GM06990 (cell line): ENCODE measurements at regions not wholly inside any gene's neighbourhood (a gene's known extent, or its start where the extent isn't known, plus 50 kb on each side); places are given as distances from the start of the nearest gene placed in this dataset.

Experiments used
- DNase-seq: peaks from one replicate; pipeline ENCODE4 v3.0.0-alpha.2; 2011; ENCODE audit not compliant: insufficient read length; ENCODE audit errors: extremely low read depth
- H3K27me3 ChIP-seq: replicated peaks from 2 replicates; pipeline ENCODE4 v1.6.0; 2011; ENCODE audit warnings: low read length; ENCODE audit not compliant: control insufficient read depth, insufficient read depth
- H3K36me3 ChIP-seq: 2 replicates; pipeline ENCODE4 v1.5.1; 2011; ENCODE audit warnings: low read length; ENCODE audit not compliant: control insufficient read depth, insufficient read depth
- H3K4me3 ChIP-seq: replicated peaks from 2 replicates; pipeline ENCODE4 v1.5.1; 2011; ENCODE audit warnings: low read depth, mild to moderate bottlenecking, control low read depth, low read length
- TF ChIP-seq, protein P1 (sequence below): IDR thresholded peaks from 2 replicates; pipeline ENCODE4 v1.5.1; 2011; ENCODE audit warnings: low read length, control low read depth, mild to moderate bottlenecking, inconsistent platforms; ENCODE audit not compliant: insufficient read depth, poor library complexity, severe bottlenecking

GRCh38 chr13:110809871-110810486 is 96.5 kb downstream of the ING1 start:
- no peak for DNase-seq
- no peaks in the 10 kb centered on the region for H3K36me3 ChIP-seq
- H3K4me3 ChIP-seq, result no peak overlapping the region
- peaks cover 2% of the 10 kb centered on the region; the same call in 1 of the 2 replicates for H3K27me3 ChIP-seq
- TF ChIP-seq, protein P1, sequence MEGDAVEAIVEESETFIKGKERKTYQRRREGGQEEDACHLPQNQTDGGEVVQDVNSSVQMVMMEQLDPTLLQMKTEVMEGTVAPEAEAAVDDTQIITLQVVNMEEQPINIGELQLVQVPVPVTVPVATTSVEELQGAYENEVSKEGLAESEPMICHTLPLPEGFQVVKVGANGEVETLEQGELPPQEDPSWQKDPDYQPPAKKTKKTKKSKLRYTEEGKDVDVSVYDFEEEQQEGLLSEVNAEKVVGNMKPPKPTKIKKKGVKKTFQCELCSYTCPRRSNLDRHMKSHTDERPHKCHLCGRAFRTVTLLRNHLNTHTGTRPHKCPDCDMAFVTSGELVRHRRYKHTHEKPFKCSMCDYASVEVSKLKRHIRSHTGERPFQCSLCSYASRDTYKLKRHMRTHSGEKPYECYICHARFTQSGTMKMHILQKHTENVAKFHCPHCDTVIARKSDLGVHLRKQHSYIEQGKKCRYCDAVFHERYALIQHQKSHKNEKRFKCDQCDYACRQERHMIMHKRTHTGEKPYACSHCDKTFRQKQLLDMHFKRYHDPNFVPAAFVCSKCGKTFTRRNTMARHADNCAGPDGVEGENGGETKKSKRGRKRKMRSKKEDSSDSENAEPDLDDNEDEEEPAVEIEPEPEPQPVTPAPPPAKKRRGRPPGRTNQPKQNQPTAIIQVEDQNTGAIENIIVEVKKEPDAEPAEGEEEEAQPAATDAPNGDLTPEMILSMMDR, result no peak

- no peak for DNase-seq
Observed at GRCh38 chr13:110811008-110811720, 97.7 kb downstream of the ING1 start.

DNA sequence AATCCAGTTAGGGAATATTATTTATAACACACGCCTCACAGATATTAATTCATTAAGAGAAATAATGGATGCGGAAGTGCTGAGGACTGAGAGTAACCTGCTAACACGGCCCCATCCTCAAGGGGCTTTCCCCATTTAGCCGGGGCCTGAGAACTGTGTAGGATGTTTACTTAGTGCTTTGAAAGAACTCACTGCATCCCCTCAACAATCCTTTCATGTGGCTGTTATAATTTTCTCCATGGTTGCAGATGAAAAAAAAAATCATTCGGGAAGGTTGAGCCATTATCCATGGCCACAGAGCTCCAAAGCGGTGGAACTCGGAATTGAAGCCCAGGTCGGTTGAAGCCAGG is 98.2 kb downstream of the ING1 start:
- DNase-seq, result no peak
- no peaks in the 10 kb centered on the region for H3K36me3 ChIP-seq
- H3K27me3 ChIP-seq, result no peaks in the 10 kb centered on the region
- H3K4me3 ChIP-seq, result no peak overlapping the region
- TF ChIP-seq, protein P1, result no peak

More at GRCh38 chr13:110811008-110811720, 97.7 kb downstream of the ING1 start:
- Histone ChIP-seq H3K4me3 (no peak overlapping the region), H3K27me3 (no peaks in the 10 kb centered on the region), H3K36me3 (no peaks in the 10 kb centered on the region)
- TF ChIP-seq, protein P1, result no peak

GRCh38 chr13:110812121-110812868 is 98.8 kb downstream of the ING1 start:
- H3K4me3 ChIP-seq, result no peak overlapping the region
- H3K36me3 ChIP-seq, result no peaks in the 10 kb centered on the region
- H3K27me3 ChIP-seq, result no peaks in the 10 kb centered on the region
- DNase-seq, result no peak
- TF ChIP-seq, protein P1, result no peak

DNA sequence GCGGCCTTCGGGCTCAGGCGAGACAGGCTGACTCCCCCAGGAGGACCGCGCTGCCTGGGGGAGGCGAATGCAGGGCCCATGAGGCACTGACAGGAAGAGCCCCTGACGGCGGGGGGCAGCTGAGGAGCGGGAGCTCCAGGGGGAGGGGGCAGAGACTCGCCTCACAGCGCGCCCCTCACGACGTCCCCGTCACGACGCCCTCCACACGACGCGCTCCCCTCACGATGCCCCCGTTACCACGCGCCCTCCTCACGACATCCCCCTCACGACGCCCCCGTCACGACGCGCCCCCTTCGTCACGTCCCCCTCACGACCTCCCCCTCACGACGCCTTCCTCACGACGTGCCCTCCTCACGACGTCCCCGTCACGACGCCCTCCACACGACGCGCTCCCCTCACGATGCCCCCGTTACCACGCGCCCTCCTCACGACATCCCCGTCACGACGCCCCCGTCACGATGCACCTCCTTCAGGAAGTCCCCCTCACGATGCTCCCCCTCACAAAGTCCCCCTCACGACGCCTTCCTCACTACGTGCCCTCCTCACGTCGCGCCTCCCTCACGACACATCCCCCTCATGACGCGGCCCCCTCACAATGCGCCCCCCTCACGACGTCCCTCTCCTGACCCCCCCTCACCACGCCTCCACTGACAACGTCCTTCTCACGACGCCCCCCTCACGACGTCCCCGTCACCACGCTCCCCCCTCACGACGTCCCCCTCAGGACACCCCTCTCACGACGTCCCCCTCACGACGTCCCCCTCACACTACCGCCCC is 99.6 kb downstream of the ING1 start:
- Histone ChIP-seq H3K27me3 (no peaks in the 10 kb centered on the region), H3K36me3 (no peaks in the 10 kb centered on the region), H3K4me3 (no peak overlapping the region)
- TF ChIP-seq, protein P1, result no peak
- no peak for DNase-seq
